ENCODE measurements at regions not wholly inside any gene's neighbourhood (a gene's known extent, or its start where the extent isn't known, plus 50 kb on each side); places are given as distances from the start of the nearest gene placed in this dataset.
"Not testable (repeated sequence)": the region's sequence is repeated elsewhere in the genome, so short reads cannot be mapped to it uniquely, and the experiment has no call there.

DNA sequence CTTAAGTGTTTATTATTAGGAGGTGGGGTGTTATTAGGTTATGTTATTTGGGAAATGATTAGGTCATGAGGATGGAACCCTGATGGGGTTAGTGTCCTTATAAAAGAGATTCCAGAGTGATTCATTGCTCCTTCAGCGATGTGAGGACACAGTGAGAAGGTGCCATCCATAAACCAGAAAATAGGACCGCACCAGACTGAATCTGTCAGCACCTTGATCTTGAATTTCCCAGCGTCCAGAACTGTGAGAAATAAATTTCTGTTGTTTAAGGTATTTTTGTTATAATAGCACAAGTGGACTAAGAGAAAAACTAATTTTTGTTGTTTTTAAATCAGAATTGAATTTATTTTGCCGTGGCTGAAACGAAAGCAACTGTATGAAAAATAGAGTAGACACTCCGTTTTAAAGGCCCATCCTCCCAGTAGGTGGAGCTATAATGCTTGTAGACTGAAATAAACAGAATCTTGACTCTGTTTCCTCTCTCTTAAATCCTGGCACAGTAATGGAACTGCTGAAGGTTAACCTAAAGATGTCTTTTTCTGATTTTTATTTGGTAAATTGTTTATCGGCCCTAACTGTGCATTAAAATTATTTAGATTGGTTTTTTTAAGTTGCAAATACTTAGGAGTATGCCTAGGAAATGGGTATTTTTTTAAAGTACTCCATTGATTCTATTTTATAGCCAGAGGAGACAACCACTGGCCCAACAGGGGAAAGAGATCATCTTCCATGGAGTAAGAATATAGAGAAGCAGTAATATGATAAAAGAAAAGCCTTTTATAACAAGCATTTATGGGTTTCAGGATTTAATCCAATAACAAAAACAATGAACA lies 133.2 kb upstream of the ADAMTS3 start:
- intact Hi-C loops (cut with DNase I) = loop anchor here (2.0 to 5.0 kb wide), 3 partner anchors 315 to 950 kb away; no protein-coding TSS in a partner anchor
- DNase-seq = peak in 1 of 10 donors; percentile 11

DNA sequence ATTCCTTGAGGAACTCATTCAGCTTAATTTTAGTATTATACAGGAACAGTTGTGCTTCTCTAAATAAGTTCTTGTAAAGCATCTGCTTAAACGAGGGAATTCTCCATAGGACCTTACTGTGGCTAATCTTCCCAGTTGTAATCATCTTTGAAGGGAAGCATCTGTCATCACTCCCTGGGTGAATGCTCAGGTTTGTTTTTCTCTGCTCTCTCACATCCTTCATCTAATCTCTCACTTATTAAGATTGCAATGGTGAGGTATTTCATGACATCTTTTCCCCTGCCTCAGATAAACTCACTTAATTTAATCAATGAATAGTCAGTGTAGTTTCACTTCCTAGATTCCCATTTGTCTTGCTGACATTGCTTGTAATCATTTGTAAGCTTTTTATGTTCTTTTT lies 121.8 kb upstream of the ADAMTS3 start:
- DNase-seq = no peak
- intact Hi-C loops (cut with DNase I) = no loop called here

DNA sequence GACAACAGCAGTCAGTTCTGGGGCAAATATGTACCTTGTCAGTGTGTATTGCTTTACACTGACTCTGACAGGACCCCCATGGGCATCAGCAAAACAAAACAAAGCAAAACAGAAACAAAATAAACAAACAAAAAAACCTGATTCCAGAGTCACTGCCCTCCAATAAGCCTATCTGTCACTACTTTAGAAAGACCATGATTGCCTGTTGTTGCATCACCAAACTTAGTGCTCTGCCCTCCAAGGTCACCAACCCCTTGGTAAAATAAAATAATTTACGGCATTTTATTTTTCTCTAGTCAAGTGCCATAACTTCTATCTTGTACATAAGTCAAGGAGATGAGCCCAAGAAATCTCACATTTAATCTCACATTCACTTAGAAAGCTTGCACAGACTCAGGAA lies 120.9 kb upstream of the ADAMTS3 start:
- no peak for DNase-seq
- intact Hi-C loops (cut with DNase I) = no loop called here

DNA sequence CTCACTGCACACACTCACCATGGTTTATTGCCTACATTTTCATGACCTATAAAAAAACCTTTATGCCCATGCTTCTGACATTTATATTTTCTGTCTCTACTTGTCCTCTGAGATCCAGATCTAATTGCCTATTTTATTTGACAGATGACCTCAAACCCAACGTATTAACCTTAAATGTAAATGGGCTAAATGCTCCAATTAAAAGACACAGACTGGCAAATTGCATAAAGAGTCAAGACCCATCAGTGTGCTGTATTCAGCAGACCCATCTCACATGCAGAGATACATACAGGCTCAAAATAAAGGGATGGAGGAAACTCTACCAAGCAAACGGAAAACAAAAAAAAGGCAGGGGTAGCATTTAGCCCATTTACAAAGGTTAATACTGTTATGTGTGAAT lies 117.4 kb upstream of the ADAMTS3 start:
- DNase-seq; intact Hi-C loops (cut with DNase I): not testable (repeated sequence)

DNA sequence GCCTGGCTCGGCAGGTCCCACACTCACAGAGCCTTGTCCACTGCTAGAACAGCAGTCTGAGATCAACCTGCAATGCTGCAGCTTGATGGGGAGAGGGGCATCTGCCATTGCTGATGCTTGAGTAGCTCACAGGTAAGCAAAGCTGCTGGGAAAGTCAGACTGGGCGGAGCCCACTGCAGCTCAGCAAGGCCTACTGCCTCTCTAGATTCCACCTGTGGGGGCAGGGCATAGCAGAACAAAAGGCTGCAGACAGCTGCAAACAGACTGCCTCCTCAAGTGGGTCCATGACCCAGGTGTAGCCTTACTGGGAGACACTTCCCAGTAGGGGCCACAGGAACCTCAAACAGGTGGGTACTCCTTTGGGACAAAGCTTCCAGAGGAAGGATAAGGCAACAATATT lies 110.6 kb upstream of the ADAMTS3 start:
- intact Hi-C loops (cut with DNase I) = no loop called here
- DNase-seq = no peak

DNA sequence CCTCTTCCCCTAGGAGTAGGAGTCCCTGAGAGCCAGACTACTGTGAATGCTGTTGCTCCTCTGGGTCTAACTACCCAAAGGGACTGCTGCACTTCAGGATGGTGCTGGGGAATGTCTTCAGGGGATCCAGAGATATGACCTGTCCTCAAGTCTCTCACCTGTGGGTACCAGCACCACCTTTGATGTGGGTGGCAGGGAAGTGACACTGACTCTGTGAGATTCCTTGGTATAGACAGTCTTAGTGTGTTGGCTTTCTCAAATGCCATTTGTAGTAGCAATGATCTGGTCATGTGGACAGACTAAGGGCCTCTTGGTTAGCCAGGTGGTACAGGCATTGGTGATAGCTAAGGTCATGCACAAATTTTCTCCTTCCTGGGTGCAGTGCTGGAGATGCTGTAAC lies 108.9 kb upstream of the ADAMTS3 start:
- no peak for DNase-seq
- intact Hi-C loops (cut with DNase I) = no loop called here

DNA sequence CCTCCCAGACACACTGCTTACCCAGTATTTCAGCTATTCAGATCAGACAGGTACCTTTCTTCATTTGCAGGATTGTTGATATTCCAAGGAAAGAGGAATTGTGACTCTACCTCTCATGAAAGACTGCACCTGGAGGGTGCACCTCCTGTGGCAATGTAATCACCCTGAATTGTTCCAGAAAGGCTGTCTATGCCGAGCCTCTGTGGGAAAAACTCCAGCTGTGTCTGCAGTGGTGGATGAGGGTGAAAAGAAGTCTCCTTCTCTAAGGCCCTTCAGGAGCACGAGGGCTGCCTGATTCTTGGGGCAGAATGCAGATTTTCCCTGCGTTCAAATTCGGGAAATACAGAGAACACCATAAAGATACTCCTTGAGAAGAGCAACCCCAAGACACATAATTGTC lies 108.2 kb upstream of the ADAMTS3 start:
- DNase-seq = no peak
- intact Hi-C loops (cut with DNase I) = no loop called here

DNA sequence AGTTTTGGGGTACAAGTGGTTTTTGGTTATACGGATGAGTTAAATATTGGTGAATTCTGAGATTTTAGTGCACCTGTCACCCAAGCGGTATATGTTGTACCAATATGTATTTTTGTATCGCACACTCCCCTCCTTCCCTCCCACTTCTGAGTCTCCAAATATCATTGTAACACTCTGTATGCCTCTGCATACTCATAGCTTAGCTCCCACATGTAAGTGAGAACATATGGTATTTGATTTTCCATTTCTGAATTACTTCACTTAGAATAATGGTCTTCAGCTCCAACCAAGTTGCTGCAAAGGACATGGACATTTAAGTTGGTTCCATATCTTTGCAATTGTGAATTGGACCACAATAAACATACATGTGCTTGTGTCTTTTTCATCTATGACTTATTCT lies 103.0 kb upstream of the ADAMTS3 start:
- intact Hi-C loops (cut with DNase I) = no loop called here
- DNase-seq = no peak

DNA sequence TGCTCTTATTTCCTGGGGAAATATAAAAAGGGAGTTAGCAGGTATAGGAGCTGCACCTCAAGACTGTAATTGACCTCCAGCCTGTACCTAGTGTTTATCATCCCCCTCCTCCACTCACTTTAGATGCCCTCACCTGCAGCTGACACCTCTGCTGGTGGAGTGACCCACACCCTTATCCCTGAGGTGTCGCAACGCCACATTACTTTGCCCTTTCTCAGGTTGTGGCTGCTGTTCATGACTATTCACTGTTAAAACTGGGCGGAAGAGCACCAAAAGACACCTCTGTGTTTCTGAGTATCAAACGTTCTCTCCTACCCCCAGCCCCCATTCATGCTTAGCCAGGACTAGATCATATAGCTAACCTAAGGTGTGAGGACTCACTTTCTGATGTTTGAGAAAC lies 101.5 kb upstream of the ADAMTS3 start:
- intact Hi-C loops (cut with DNase I) = no loop called here
- DNase-seq = no peak

DNA sequence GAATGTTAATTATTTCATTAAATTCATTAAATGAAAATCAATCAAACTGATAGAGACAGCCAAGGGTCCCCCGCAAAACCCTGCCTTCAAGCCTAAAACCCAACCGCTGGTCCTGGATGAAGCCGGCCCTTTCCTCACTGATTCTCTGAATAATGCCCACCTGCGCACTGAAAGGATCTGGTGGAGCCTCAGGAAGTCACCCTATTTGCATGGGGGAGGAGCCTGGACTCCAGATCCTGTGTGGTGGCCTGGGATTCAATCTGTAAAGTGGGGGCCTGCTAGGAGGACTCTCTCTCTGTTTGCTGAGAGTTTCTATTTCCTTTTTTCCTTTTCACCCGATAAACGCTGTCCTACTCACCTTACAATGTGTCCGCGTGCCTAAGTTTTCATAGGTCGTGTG lies 97.9 kb upstream of the ADAMTS3 start:
- no peak for DNase-seq
- intact Hi-C loops (cut with DNase I) = no loop called here

DNA sequence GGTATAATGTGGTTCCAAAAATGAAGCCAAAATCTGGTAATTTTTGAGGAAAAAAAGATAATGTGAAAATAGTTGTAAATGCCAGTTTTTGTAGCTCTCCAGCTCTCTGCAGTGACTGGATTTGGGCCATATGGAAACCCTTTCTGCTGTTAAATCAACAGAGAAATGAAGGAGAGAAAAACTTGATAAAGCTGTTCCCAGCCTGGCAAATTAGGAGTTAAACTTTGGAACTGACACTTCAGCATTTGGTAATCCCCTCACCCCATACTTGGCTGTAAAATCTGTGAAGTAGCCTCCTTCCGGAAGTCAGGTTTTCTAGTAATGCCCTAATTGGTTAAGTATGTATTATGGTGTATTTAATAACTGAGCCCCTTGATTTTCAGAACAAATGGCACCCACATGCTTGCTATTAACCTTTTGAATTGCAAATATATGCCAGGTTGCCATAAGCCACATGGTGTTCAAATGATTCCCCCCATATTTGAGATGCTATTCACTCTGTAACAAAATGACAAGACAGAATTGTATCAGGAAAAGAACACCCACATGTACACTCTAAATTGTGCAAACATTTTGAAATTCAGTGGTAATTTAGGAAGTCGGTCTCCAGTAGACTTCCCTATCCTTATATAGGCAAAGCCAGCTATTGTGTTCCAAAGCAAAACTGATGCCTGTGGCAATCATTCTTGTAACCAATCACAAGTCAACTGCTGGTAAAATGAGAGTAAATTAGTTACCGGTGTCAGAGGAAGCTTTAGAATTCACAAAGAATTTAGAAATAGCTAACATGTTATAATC lies 96.3 kb upstream of the ADAMTS3 start:
- intact Hi-C loops (cut with DNase I) = no loop called here
- DNase-seq = no peak

DNA sequence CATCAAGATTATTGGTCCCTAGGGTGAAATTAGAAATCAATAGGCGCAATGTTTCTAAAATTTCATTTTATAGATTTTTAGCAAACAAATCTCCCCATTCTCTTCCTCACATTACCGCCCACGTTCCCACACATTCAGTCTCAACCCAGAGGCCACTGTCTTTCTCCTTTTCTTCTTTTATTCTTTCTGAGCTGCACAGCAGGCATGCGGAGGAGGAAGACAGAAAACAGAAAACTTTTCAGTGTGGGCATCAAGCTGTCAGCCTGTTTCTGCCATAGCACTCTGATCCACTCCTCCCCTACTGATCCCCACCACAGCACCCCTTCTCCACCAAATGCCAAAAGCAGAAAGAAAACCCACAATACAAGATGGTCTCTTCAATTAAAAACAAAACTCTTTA lies 94.8 kb upstream of the ADAMTS3 start:
- intact Hi-C loops (cut with DNase I) = no loop called here
- DNase-seq = no peak

DNA sequence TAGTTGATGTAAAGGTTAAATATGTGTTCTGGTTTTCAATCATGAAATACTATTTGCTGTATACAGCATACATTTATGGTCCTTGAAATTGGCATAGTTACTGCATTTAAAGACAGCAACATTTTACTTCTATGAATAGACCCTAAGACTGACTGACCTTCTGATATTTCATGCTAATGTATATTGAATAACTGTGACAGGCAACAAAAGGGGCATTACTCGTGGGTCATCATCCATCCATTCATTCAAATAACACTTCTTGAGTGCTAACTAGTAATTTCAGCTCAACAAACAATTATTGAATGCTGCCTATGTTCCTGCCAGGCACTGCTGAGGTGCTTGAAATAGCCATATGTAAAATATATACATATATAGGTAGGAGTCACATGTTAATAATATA lies 92.8 kb upstream of the ADAMTS3 start:
- no peak for DNase-seq

DNA sequence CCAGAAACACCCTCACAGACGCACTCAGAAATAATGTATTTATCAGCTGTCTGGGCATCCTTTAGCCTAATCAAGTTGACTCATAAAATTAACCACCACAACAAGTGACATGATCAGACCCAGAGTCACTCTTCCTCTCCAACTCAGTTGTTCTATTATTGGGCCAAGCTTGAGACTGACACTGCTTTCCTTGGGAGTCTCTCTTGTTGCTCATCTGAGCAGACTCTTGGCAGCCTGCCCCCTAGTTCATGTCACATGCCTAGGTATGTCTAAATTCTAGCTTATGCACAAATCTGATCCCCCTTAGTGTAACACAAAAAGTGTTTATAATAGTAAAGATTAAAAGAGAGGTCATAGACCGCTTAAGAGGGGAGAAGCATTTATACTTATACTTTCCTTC lies 72.6 kb upstream of the ADAMTS3 start:
- intact Hi-C loops (cut with DNase I) = no loop called here
- DNase-seq = no peak

More for the DNA sequence above, 92.8 kb upstream of the ADAMTS3 start:
- intact Hi-C loops (cut with DNase I) = no loop called here

DNA sequence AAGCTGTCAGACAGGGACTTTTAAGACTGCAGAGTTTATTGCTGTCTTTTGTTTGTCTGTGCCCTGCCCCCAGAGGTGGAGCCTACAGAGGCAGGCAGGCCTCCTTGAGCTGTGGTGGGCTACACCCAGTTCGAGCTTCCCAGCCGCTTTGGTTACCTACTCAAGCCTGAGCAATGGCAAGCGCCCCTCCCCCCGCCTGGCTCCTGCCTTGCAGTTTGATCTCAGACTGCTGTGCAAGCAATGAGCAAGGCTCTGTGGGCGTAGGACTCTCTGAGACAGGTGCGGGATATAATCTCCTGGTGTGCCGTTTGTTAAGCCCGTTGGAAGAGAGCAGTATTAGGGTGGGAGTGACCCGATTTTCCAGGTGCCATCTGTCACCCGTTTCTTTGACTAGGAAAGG lies 67.8 kb upstream of the ADAMTS3 start:
- DNase-seq = peak in 2 of 10 donors; percentile 60 to 65
- intact Hi-C loops (cut with DNase I) = not testable (repeated sequence)

DNA sequence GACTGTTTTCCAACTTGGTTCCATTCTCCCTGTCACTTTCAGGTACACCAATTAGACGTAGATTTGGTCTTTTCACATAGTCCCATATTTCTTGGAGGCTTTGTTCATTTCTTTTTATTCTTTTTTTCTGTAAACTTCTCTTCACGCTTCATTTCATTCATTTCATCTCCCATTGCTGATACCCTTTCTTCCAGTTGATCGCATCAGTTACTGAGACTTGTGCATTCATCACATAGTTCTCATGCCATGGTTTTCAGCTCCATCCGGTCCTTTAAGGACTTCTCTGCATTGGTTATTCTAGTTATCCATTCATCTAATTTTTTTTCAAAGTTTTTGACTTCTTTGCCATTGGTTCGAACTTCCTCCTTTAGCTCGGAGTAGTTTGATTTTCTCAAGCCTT lies 66.9 kb upstream of the ADAMTS3 start:
- intact Hi-C loops (cut with DNase I); DNase-seq: not testable (repeated sequence)

DNA sequence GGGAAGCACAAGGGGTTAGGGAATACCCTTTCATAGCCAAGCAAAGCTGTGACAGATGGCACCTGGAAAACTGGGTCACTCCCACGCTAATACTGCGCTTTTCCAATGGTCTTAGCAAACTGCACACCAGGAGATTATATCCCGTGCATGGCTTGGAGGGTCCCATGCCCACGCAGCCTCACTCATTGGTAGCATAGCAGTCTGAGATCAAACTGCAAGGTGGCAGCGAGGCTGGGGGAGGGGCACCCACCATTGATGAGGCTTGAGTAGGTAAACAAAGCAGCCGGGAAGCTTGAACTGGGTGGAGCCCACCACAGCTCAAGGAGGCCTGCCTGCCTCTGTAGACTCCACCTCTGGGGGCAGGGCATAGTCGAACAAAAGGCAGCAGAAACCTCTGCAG lies 63.2 kb upstream of the ADAMTS3 start:
- intact Hi-C loops (cut with DNase I) = not testable (repeated sequence)
- peak in 2 of 10 donors; percentile 48 to 59 for DNase-seq

DNA sequence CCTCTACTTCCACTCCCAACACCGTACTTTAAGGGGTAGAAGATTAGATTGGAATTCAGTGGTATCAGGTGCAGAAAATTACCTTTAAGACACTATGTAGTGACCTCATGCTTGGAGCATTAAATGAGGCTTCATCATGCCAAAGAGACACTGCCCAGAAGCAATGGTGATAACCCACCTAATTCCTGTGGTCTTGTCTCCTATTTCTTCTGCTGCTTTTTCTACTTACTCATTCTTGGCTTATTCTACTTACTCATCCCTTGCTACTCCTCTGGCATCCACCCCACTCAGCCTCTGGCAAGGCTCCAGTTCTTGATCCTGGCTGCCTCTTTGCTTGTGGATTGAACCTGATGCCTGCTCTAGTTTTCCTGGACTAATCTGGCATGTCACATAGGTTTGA lies 62.3 kb upstream of the ADAMTS3 start:
- intact Hi-C loops (cut with DNase I) = no loop called here
- peak in 9 of 10 donors; percentile 10 to 91 (median 53) for DNase-seq

DNA sequence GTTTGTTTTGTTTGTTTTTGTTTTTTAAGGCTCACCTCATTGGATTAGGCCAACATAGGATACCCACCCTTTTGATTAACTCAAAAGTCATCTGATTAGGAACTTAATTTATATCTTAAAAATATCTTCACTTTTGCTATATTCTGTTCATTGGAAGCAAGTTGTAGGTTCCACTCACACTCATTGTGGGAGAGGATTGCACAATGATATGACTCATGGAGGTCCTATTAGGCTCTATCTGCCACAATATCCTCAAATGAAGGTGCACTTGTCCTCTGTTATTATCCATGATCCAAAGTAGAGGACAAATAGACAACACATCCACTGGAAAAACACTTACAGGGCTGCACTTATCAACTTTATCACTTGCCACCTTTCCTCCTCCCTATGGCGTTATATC lies 60.5 kb upstream of the ADAMTS3 start:
- intact Hi-C loops (cut with DNase I) = no loop called here
- no peak for DNase-seq

DNA sequence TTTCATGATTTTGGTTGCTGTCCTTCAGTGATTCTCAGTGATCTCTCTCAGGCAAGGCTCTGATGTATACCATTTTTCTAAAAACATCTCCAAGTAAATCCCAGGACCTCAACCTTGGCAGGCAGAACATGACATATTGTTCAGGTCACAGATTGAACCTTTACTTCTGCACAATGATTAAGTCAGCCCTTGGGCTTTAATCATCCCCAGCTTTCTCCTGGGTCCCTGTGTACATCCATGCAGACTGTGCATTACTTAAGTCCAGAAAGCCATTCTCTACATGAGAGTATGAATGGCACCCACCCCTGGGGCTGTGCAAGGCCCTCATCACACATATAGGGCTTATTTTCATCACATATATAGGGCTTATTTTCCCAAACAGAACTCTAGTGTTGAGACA lies 58.7 kb upstream of the ADAMTS3 start:
- no peak for DNase-seq
- intact Hi-C loops (cut with DNase I) = no loop called here
